HCT116 (cell line): ENCODE measurements at regions not wholly inside any gene's neighbourhood (a gene's known extent, or its start where the extent isn't known, plus 50 kb on each side); places are given as distances from the start of the nearest gene placed in this dataset.

Source experiments
- ATAC-seq: fragments of 200-7000 bp; cut with Tn5 transposase; 2 replicates; pipeline ENCODE4 v1.9.1; 2020; ENCODE audit warnings: mild to moderate bottlenecking, moderate library complexity
- BruUV-seq: library from RNA; stranded (reverse); fragments of 400-500 nt; replicated peaks from 2 replicates; lab custom pipeline; 2021; lab: Mats Ljungman, UMichigan
- CTCF ChIA-PET: fragments of 300-600 bp; sonication (Branson Sonifier 250); formaldehyde crosslinking; loops from one replicate; lab custom pipeline; 2021; ENCODE audit warnings: antibody characterized with exemption; lab: Charles Lee
- POLR2A ChIA-PET: fragments of 300-600, 350-600 bp; sonication (Branson Sonifier 250); formaldehyde crosslinking; loops from one replicate; lab custom pipeline; 2021; ENCODE audit warnings: antibody characterized with exemption; lab: Charles Lee
- RAD21 ChIA-PET, 2 experiments: fragments of 300-600 bp; sonication (Branson Sonifier 250); formaldehyde crosslinking; loops; one replicate each; lab custom pipeline; 2023; ENCODE audit warnings: low total read pairs in 2 of 2; ENCODE audit not compliant: uncharacterized antibody in 2 of 2, unreplicated experiment in 2 of 2, low non-redundant PET in 1 of 2; lab: Charles Lee
- DNase-seq: peaks from one replicate; pipeline ENCODE4 v3.0.0-alpha.2; 2010; ENCODE audit warnings: low read depth, low spot score
- H2AFZ ChIP-seq: fragments of 200-600 bp; shearing (Covaris generic), sonication (generic); 2 replicates; pipeline ENCODE4 v1.6.1; 2017; ENCODE audit warnings: low read depth, mixed run types, mixed read lengths, antibody characterized with exemption, low read length; ENCODE audit not compliant: poor library complexity, severe bottlenecking
- H3K27ac ChIP-seq: 2 replicates; pipeline ENCODE4 v1.5.1; 2012; ENCODE audit warnings: low read depth, low read length
- H3K27me3 ChIP-seq: fragments of 200-600 bp; sonication (generic); 2 replicates; pipeline ENCODE4 v1.6.1; 2016; ENCODE audit warnings: mixed run types, low read length, mixed read lengths; ENCODE audit not compliant: insufficient read depth
- H3K36me3 ChIP-seq, 2 experiments: fragments of 200-500 bp in 1 of 2; fragments of 200-600 bp in 1 of 2; sonication (Bioruptor generic) in 1 of 2; sonication (generic) in 1 of 2; 2 replicates each; pipeline versions ENCODE4 v1.5.1 to v1.6.1; 2014 to 2016; ENCODE audit warnings: low read length in 2 of 2, inconsistent platforms in 1 of 2, mixed read lengths in 1 of 2, mixed run types in 1 of 2; ENCODE audit not compliant: insufficient read depth in 2 of 2, control insufficient read depth in 1 of 2
- H3K4me1 ChIP-seq, 2 experiments: fragments of 200-600 bp in 1 of 2; sonication (generic) in 1 of 2; 2 replicates each; pipeline versions ENCODE4 v1.5.1 to v1.6.1; 2012 to 2017; ENCODE audit warnings: low read length in 2 of 2, inconsistent platforms in 1 of 2, mild to moderate bottlenecking in 1 of 2, mixed read lengths in 1 of 2, mixed run types in 1 of 2, moderate library complexity in 1 of 2; ENCODE audit not compliant: insufficient read depth in 2 of 2, control insufficient read depth in 1 of 2
- H3K4me2 ChIP-seq: fragments of 200-600 bp; sonication (generic); 2 replicates; pipeline ENCODE4 v1.6.1; 2017; ENCODE audit warnings: mixed run types, low read length, mixed read lengths
- H3K4me3 ChIP-seq, 2 experiments: fragments of 200-600 bp in 1 of 2; sonication (generic) in 1 of 2; replicated peaks in 1 of 2; 2 replicates each; pipeline ENCODE4 v1.5.1; 2011 to 2016; ENCODE audit warnings: low read length in 2 of 2, control low read depth in 1 of 2, low read depth in 1 of 2, mild to moderate bottlenecking in 1 of 2, mixed read lengths in 1 of 2, mixed run types in 1 of 2
- H3K79me2 ChIP-seq: fragments of 200-600 bp; sonication (generic); 2 replicates; pipeline ENCODE4 v1.6.1; 2017; ENCODE audit warnings: mild to moderate bottlenecking, mixed run types, low read length, moderate library complexity, mixed read lengths; ENCODE audit not compliant: insufficient read depth
- H3K9ac ChIP-seq: fragments of 200-600 bp; sonication (generic); 2 replicates; pipeline ENCODE4 v1.6.1; 2016; ENCODE audit warnings: low read length, mixed read lengths
- H3K9me2 ChIP-seq: fragments of 200-600 bp; sonication (generic), shearing (Covaris generic); 2 replicates; pipeline ENCODE4 v1.6.1; 2017; ENCODE audit warnings: mixed run types, mild to moderate bottlenecking, moderate library complexity; ENCODE audit not compliant: insufficient read depth
- H3K9me3 ChIP-seq, 2 experiments: fragments of 200-500 bp in 1 of 2; fragments of 200-600 bp in 1 of 2; sonication (Bioruptor generic) in 1 of 2; sonication (generic) in 1 of 2; 2 replicates each; pipeline ENCODE4 v1.6.1; 2014 to 2017; ENCODE audit warnings: low read length in 2 of 2, mixed read lengths in 2 of 2, inconsistent platforms in 1 of 2, low read depth in 1 of 2, mild to moderate bottlenecking in 1 of 2, mixed run types in 1 of 2, moderate library complexity in 1 of 2; ENCODE audit not compliant: control insufficient read depth in 1 of 2, insufficient read depth in 1 of 2
- H4K20me1 ChIP-seq: fragments of 200-600 bp; sonication (generic), shearing (Covaris generic); 2 replicates; pipeline ENCODE4 v1.6.1; 2017; ENCODE audit warnings: mixed run types, mild to moderate bottlenecking, moderate library complexity; ENCODE audit not compliant: insufficient read depth
- EGR1 ChIP-seq: IDR thresholded peaks from 2 replicates; pipeline ENCODE4 v1.6.1; 2012; ENCODE audit warnings: low read depth
- ELF1 ChIP-seq: IDR thresholded peaks from 2 replicates; pipeline ENCODE4 v1.6.1; 2012; ENCODE audit warnings: low read depth, borderline replicate concordance
- YY1 ChIP-seq: IDR thresholded peaks from 2 replicates; pipeline ENCODE4 v1.6.1; 2011; ENCODE audit warnings: low read length, low read depth, moderate library complexity, mild to moderate bottlenecking; ENCODE audit not compliant: insufficient replicate concordance; ENCODE audit errors: extremely low read depth
- intact Hi-C: fragments of 100-400 bp; cut with micrococcal nuclease; formaldehyde crosslinking; loops from 2 replicates; pipeline ENCODE4 v1.10.0; 2022
- TF ChIP-seq, protein P1 (sequence below): IDR thresholded peaks from 2 replicates; pipeline ENCODE4 v1.6.1; 2012

DNA sequence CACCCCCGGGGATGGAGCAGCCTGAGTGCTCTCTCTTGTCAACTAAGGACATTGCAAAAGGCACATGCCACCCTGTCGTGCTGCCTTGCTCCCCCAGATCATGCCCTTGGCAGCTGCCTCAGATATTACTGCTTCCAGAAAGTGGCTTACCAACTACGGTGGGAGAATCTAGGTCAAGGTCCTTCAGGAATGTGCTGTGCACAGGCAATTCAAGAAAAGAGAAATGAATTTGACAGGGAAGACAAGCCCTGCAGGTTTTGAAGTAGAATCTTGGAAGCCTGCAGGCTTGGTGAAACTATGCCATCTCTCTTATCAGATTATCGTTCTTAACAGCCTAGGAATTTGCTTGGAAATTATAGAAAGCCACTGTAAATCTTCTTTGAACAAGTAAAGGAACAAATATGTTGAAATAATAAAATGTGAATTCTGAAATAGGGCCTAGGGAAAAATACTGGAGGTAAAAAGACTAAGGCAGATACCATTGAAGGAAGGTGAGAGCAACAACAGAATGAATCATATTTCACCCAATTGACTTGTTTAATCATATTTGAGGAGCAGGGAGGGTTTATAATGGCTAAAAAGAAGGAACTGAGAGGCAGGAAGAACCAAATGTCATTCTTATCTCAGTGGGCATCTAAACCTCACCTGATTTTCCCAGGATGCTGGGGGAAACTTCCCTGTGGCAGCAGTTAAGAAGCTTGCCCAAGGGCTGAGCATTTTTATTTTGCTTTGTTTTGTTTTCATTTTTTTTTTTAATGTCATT, 94.0 kb upstream of the GLS start (continued):
- TF ChIP-seq ELF1: no peak
- TF ChIP-seq, protein P1, sequence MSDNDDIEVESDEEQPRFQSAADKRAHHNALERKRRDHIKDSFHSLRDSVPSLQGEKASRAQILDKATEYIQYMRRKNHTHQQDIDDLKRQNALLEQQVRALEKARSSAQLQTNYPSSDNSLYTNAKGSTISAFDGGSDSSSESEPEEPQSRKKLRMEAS: no peak
- no peak for TF ChIP-seq EGR1
- TF ChIP-seq, all 23 proteins: peak for 0

DNA sequence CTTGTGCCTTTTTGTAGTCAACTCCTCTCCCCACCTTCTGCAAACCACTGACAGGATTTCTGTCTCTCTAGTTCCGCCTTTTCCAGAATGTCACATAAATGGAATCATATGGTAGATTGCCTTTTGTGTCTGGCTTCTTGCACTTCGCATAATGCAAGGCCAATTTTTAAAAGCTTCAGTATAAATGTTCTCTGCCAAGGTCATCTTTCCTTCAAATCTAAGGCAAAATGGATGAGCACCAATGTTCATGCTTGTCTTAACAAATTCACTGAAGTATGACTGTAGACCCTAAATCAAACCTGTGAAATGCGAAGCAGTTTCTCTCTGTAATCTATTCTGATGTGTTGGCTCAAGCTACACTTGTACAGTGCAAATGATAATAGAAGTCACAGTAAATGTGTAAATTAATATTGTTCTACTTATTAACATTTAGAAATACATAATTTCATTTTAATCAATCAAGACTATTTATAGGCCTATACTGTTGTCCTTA, 92.8 kb upstream of the GLS start:
- ChIA-PET RAD21 (no interaction called here), CTCF (no interaction called here), POLR2A (no interaction called here)
- H3K27ac ChIP-seq: no peak overlapping the region
- H3K79me2 ChIP-seq: no peaks in the 10 kb centered on the region
- H2AFZ ChIP-seq: no peak overlapping the region
- H3K4me1 ChIP-seq: peaks cover 5 to 8% of the 10 kb centered on the region in 2 experiments
- no peak for TF ChIP-seq YY1
- H3K4me2 ChIP-seq: no peak overlapping the region
- BruUV-seq: no TSS peak
- H3K9me2 ChIP-seq: no peaks in the 10 kb centered on the region
- no peak overlapping the region for H3K4me3 ChIP-seq
- H3K9me3 ChIP-seq: no peaks in the 10 kb centered on the region; a peak in 1 of 4 replicates
- H3K27me3 ChIP-seq: no peaks in the 10 kb centered on the region
- ATAC-seq: no peak
- intact Hi-C loops: loop anchor here (10.0 kb wide), 2 partner anchors 97 to 737 kb away; partner anchors contain the start of gene GLS
- no peaks in the 10 kb centered on the region for H3K36me3 ChIP-seq
- no peak for DNase-seq
- no peaks in the 10 kb centered on the region for H4K20me1 ChIP-seq
- no peak overlapping the region for H3K9ac ChIP-seq
